Naive thymus-derived CD4-positive, alpha-beta T cell (primary cell): ENCODE measurements at regions not wholly inside any gene's neighbourhood (a gene's known extent, or its start where the extent isn't known, plus 50 kb on each side); places are given as distances from the start of the nearest gene placed in this dataset.

Experiments used
- ATAC-seq: fragments of 150-1000 bp; cut with Tn5 transposase; 2 replicates; pipeline ENCODE4 v1.10.0; 2021; ENCODE audit warnings: mild to moderate bottlenecking, moderate library complexity
- CTCF ChIA-PET: fragments of 350-600 bp; sonication (Branson Sonifier 250); formaldehyde crosslinking; loops from one replicate; lab custom pipeline; 2021; ENCODE audit warnings: antibody characterized with exemption; lab: Charles Lee
- POLR2A ChIA-PET: fragments of 350-600 bp; sonication (Branson Sonifier 250); formaldehyde crosslinking; loops from one replicate; lab custom pipeline; 2021; ENCODE audit warnings: antibody characterized with exemption, inconsistent platforms; lab: Charles Lee
- DNase-seq, 9 donors: peaks; one replicate each; pipeline versions ENCODE4 v3.0.0 to v3.0.0-alpha.2; 2020 to 2022; ENCODE audit warnings: mixed read lengths in 1 of 9
- H3K27ac ChIP-seq: one replicate; pipeline ENCODE4 v1.7.0; 2013; ENCODE audit warnings: mild to moderate bottlenecking, low read depth, low read length, moderate library complexity
- H3K27me3 ChIP-seq, 2 donors: one replicate each; pipeline ENCODE4 v1.7.0; 2013; ENCODE audit warnings: low read length in 2 of 2, mild to moderate bottlenecking in 2 of 2, moderate library complexity in 2 of 2; ENCODE audit not compliant: control insufficient read depth in 2 of 2, insufficient read depth in 2 of 2
- H3K36me3 ChIP-seq, 3 experiments: 1 replicate in 2 of 3; 2 replicates in 1 of 3; pipeline ENCODE4 v1.7.0; 2013; ENCODE audit warnings: low read length in 3 of 3, mild to moderate bottlenecking in 3 of 3, moderate library complexity in 1 of 3; ENCODE audit not compliant: insufficient read depth in 3 of 3, control insufficient read depth in 2 of 3
- H3K4me1 ChIP-seq, 2 donors: one replicate each; pipeline ENCODE4 v1.7.0; 2013; ENCODE audit warnings: low read length in 2 of 2, mild to moderate bottlenecking in 2 of 2, moderate library complexity in 1 of 2; ENCODE audit not compliant: control insufficient read depth in 2 of 2, insufficient read depth in 2 of 2
- H3K4me3 ChIP-seq: 2 replicates; pipeline ENCODE4 v1.7.0; 2013; ENCODE audit warnings: mild to moderate bottlenecking, low read length
- H3K9me3 ChIP-seq, 3 experiments: 1 replicate in 2 of 3; 2 replicates in 1 of 3; pipeline ENCODE4 v1.7.0; 2013; ENCODE audit warnings: low read length in 3 of 3; ENCODE audit not compliant: control insufficient read depth in 2 of 3
- H3K27ac Mint-ChIP-seq, 9 donors: one replicate each; pipeline ENCODE4 v1.8.0; 2020 to 2022; ENCODE audit warnings: mixed read lengths in 9 of 9, mild to moderate bottlenecking in 8 of 9, moderate library complexity in 5 of 9, inconsistent platforms in 2 of 9
- H3K27me3 Mint-ChIP-seq, 5 donors: one replicate each; pipeline ENCODE4 v1.8.0; 2021 to 2022; ENCODE audit warnings: mixed read lengths in 5 of 5, mild to moderate bottlenecking in 1 of 5
- H3K36me3 Mint-ChIP-seq, 5 donors: one replicate each; pipeline ENCODE4 v1.8.0; 2020 to 2022; ENCODE audit warnings: mixed read lengths in 5 of 5, mild to moderate bottlenecking in 3 of 5, inconsistent platforms in 1 of 5
- H3K4me1 Mint-ChIP-seq, 7 donors: one replicate each; pipeline ENCODE4 v1.8.0; 2020 to 2022; ENCODE audit warnings: mixed read lengths in 7 of 7, mild to moderate bottlenecking in 3 of 7, inconsistent platforms in 1 of 7
- H3K4me3 Mint-ChIP-seq, 10 donors: one replicate each; pipeline ENCODE4 v1.8.0; 2020 to 2022; ENCODE audit warnings: mild to moderate bottlenecking in 10 of 10, mixed read lengths in 10 of 10, moderate library complexity in 6 of 10, inconsistent platforms in 2 of 10
- H3K9me3 Mint-ChIP-seq, 11 donors: one replicate each; pipeline ENCODE4 v1.8.0; 2020 to 2022; ENCODE audit warnings: mixed read lengths in 11 of 11, mild to moderate bottlenecking in 4 of 11, inconsistent platforms in 1 of 11, moderate library complexity in 1 of 11
- intact Hi-C, 2 donors: fragments of 100-400 bp; cut with micrococcal nuclease; formaldehyde crosslinking; loops; one replicate each; pipeline ENCODE4 v1.15.1; 2023

DNA sequence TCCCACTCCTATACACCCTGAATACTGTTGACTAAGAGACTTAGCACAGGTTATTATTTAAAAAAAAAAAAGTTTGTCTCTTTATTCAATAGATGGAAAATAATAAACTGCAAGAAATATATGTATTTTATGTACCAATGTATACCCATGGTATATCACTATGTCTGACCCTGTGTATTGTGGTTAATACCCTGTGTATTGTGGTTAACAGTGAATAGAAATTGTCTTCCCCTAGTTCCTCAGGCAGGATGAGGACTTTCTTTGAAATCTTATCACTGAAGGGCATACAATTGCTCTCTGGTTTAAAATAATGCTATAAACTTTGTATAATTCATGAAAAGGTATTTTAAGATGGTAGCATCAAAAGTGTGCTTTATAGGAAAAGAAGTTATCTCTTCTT is 80.0 kb upstream of the TMEM106B start:
- H3K9me3 ChIP-seq, result no peaks in the 10 kb centered on the region
- Mint-ChIP-seq H3K27ac (peak overlapping the region in 1 of 9 donors; percentile 20), H3K4me3 (no peak overlapping the region), H3K4me1 (peaks cover 9 to 20% (median 15%) of the 10 kb centered on the region in 7 donors), H3K36me3 (peaks cover 0 to 4% (median 0%) of the 10 kb centered on the region in 5 donors), H3K9me3 (peaks cover 0 to 12% (median 2%) of the 10 kb centered on the region in 11 donors), H3K27me3 (peaks cover 0 to 5% (median 0%) of the 10 kb centered on the region in 5 donors)
- peaks cover 0 to 6% of the 10 kb centered on the region in 2 donors for H3K4me1 ChIP-seq
- ATAC-seq (no peak), DNase-seq (no peak)
- ChIA-PET POLR2A (no interaction called here), CTCF (no interaction called here)
- no peak overlapping the region for H3K27ac ChIP-seq
- no peak overlapping the region for H3K4me3 ChIP-seq
- H3K36me3 ChIP-seq, result no peaks in the 10 kb centered on the region
- intact Hi-C loops, result no loop called here
- H3K27me3 ChIP-seq, result no peaks in the 10 kb centered on the region

DNA sequence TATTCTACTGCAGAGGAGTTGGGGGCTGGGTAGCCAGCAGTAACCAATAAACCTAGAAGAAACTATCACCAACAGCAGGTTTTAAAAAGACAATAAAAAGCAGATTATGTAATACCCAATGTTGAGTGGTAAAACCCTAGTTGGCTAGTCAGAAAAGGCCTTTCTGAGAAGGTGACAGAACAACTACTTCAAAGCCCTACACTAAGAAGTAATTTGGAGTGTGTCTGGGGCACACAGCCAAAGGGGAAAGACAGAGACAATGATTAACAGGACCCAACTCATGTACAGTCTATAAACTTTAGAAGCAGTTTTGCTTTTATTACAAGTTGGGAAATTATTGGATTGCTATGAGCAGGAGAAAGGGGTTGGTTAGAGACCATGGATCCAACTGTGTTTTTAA is 77.2 kb upstream of the TMEM106B start:
- Histone ChIP-seq H3K4me1 (peaks cover 0 to 6% of the 10 kb centered on the region in 2 donors), H3K27me3 (no peaks in the 10 kb centered on the region), H3K27ac (no peak overlapping the region), H3K9me3 (no peaks in the 10 kb centered on the region), H3K4me3 (no peak overlapping the region), H3K36me3 (no peaks in the 10 kb centered on the region)
- Mint-ChIP-seq H3K9me3 (peaks cover 0 to 12% (median 2%) of the 10 kb centered on the region in 11 donors), H3K36me3 (peaks cover 0 to 4% (median 0%) of the 10 kb centered on the region in 5 donors), H3K4me1 (peaks cover 7 to 22% (median 15%) of the 10 kb centered on the region in 7 donors), H3K27me3 (peaks cover 0 to 8% (median 0%) of the 10 kb centered on the region in 5 donors), H3K27ac (peak overlapping the region in 1 of 9 donors; percentile 41), H3K4me3 (no peak overlapping the region)
- ChIA-PET CTCF (no interaction called here), POLR2A (no interaction called here)
- intact Hi-C loops, result no loop called here
- no peak for DNase-seq
- ATAC-seq, result no peak

DNA sequence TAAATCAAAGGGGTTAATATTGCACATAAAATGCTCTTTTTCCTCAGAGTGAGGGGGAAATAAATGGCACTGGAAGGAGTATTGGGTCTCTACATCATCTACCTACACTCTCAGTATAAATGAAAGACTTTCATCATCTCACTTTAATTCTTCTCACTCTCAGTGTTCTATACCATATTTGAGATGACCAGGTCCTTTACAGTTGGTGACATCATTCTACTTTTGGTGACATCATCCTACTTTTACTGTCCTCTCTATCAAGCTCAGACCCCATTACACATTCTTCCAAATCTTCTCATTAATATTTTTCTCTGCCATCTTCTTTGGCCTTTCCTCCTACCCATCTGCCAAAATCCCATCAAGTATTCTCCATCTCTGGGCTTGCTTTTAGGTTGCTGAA is 74.6 kb upstream of the TMEM106B start:
- Mint-ChIP-seq H3K9me3 (peaks cover 0 to 12% (median 2%) of the 10 kb centered on the region in 11 donors), H3K27ac (no peak overlapping the region), H3K36me3 (peaks cover 0 to 4% (median 0%) of the 10 kb centered on the region in 5 donors), H3K4me3 (no peak overlapping the region), H3K27me3 (peaks cover 0 to 8% (median 0%) of the 10 kb centered on the region in 5 donors), H3K4me1 (peaks cover 0 to 13% (median 6%) of the 10 kb centered on the region in 7 donors)
- Histone ChIP-seq H3K27me3 (no peaks in the 10 kb centered on the region), H3K36me3 (no peaks in the 10 kb centered on the region), H3K4me3 (no peak overlapping the region), H3K9me3 (no peaks in the 10 kb centered on the region), H3K27ac (no peak overlapping the region), H3K4me1 (no peaks in the 10 kb centered on the region)
- ATAC-seq (no peak), DNase-seq (no peak)
- intact Hi-C loops, result no loop called here
- POLR2A ChIA-PET, result interaction anchor here (1.5 kb wide), 1 partner anchor 23 kb away, joined by 4 read pairs; no protein-coding TSS in a partner anchor
- CTCF ChIA-PET, result interaction anchor here (0.7 kb wide), 1 partner anchor 24 kb away, joined by 3 read pairs; no protein-coding TSS in a partner anchor

DNA sequence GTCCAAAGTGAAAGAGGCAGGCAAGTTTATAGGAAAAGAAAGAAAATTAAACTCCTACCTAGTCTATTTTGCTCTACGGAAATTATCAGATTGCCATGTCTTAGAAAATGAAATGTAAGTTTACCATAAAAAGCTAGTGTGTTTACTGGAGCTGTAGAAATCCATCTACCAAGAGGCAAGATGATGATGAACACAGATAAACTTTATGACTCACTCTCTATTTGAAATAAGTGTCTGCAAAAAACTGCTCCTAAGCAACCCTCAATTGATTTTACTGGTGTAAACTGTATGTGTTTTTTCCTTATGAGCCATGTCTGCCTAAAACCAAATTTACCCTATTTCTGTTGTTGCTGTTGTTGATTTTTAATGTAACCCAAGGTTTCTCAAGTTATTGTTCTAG is 73.8 kb upstream of the TMEM106B start:
- CTCF ChIA-PET, result interaction anchor here (0.7 kb wide), 1 partner anchor 24 kb away, joined by 3 read pairs; no protein-coding TSS in a partner anchor
- POLR2A ChIA-PET, result no interaction called here

DNA sequence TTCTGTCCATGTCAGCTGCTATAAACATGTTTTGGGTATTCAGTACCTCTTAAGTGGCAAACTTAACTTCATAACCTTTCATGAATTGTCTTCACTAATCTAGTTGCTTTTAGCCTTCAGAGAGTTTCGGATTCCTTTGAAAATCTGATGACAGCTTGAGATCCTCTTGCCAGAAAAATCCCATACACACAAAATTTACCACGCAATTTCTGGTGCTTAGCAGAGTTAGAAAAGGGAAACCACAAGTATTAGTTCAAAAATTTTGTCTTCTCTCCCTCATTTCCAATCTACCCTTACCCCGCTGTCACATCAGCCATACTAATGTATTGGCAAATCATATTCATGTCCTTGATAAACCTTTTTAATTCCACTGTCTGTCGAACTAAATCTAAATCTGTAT is 72.7 kb upstream of the TMEM106B start:
- CTCF ChIA-PET, result no interaction called here
- no peaks in the 10 kb centered on the region for H3K4me1 ChIP-seq

More for the DNA sequence above, 73.8 kb upstream of the TMEM106B start:
- intact Hi-C loops, result no loop called here
- no peak overlapping the region for H3K4me3 ChIP-seq
- no peaks in the 10 kb centered on the region for H3K27me3 ChIP-seq
- no peak overlapping the region for H3K27ac ChIP-seq
- no peaks in the 10 kb centered on the region for H3K9me3 ChIP-seq
- H3K4me1 ChIP-seq, result no peaks in the 10 kb centered on the region
- H3K36me3 Mint-ChIP-seq, result peaks cover 0 to under 1% (median 0%) of the 10 kb centered on the region in 5 donors
- no peak overlapping the region for H3K27ac Mint-ChIP-seq
- H3K36me3 ChIP-seq, result no peaks in the 10 kb centered on the region
- no peak overlapping the region for H3K4me3 Mint-ChIP-seq
- peaks cover 0 to 12% (median 6%) of the 10 kb centered on the region in 7 donors for H3K4me1 Mint-ChIP-seq
- DNase-seq (no peak), ATAC-seq (no peak)
- H3K9me3 Mint-ChIP-seq, result peaks cover 0 to 12% (median 1%) of the 10 kb centered on the region in 11 donors
- peaks cover 0 to 8% (median 0%) of the 10 kb centered on the region in 5 donors for H3K27me3 Mint-ChIP-seq

DNA sequence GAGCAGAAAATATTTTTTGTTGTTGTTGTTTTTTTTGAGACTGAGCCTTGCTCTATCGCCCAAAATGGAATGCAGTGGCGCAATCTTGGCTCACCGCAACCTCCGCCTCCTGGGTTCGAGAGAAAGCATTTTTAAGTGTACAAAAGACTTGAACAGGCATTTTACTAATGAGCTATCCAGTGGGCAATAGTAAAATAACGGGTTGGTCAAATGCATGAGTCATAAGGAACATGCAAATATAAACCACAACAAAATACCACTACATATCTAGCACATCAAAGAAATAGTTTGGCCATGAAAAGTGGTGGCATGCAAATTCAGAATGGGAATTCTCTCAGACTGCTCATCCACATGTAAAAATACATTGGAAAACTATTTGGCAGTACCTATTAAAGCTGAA is 71.7 kb upstream of the TMEM106B start:
- DNase-seq (no peak), ATAC-seq (no peak)
- Mint-ChIP-seq H3K4me3 (no peak overlapping the region), H3K27ac (no peak overlapping the region), H3K36me3 (no peaks in the 10 kb centered on the region), H3K4me1 (peaks cover 0 to 12% (median 6%) of the 10 kb centered on the region in 7 donors), H3K27me3 (peaks cover 0 to 8% (median 0%) of the 10 kb centered on the region in 5 donors), H3K9me3 (peaks cover 0 to 8% (median 3%) of the 10 kb centered on the region in 11 donors)
- H3K4me3 ChIP-seq, result no peak overlapping the region
- POLR2A ChIA-PET, result no interaction called here
- H3K36me3 ChIP-seq, result no peaks in the 10 kb centered on the region
- intact Hi-C loops, result no loop called here
- H3K27me3 ChIP-seq, result no peaks in the 10 kb centered on the region
- CTCF ChIA-PET, result no interaction called here
- H3K4me1 ChIP-seq, result no peaks in the 10 kb centered on the region
- no peak overlapping the region for H3K27ac ChIP-seq
- H3K9me3 ChIP-seq, result no peaks in the 10 kb centered on the region

More for the DNA sequence above, 72.7 kb upstream of the TMEM106B start:
- Mint-ChIP-seq H3K4me3 (no peak overlapping the region), H3K27ac (no peak overlapping the region), H3K9me3 (peaks cover 0 to 12% (median 1%) of the 10 kb centered on the region in 11 donors), H3K36me3 (no peaks in the 10 kb centered on the region), H3K27me3 (peaks cover 0 to 8% (median 0%) of the 10 kb centered on the region in 5 donors), H3K4me1 (peaks cover 0 to 12% (median 6%) of the 10 kb centered on the region in 7 donors)
- no peak overlapping the region for H3K27ac ChIP-seq
- no peak overlapping the region for H3K4me3 ChIP-seq
- H3K9me3 ChIP-seq, result no peaks in the 10 kb centered on the region
- DNase-seq (no peak), ATAC-seq (no peak)
- intact Hi-C loops, result no loop called here
- POLR2A ChIA-PET, result no interaction called here
- H3K27me3 ChIP-seq, result no peaks in the 10 kb centered on the region
- no peaks in the 10 kb centered on the region for H3K36me3 ChIP-seq

DNA sequence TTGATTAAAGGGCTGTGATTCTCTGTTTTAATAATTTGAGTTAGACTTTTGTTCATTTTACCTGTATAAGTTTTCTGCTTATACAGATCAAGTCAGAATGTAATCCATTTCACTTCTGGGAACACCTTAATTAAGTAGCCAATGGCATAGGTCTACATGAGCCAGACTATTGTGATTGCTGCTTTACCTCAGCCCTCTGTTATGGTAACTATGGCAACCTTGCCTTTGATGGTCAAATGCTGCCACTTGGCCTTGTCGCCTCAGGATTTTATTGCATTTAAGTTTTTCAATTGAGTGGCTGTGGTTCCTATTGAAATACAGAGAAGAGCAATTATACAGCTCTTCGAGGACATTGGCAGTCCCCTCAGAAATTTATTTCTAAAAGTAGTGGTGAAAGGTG is 64.3 kb upstream of the TMEM106B start:
- ATAC-seq (no peak), DNase-seq (peak in 2 of 9 donors; percentile 7 to 18)
- intact Hi-C loops, result no loop called here
- peaks cover 0 to 4% (median 0%) of the 10 kb centered on the region in 5 donors for H3K27me3 Mint-ChIP-seq
- CTCF ChIA-PET, result interaction anchor here (0.9 kb wide), 1 partner anchor 32 kb away, joined by 3 read pairs; no protein-coding TSS in a partner anchor
- H3K27ac ChIP-seq, result no peak overlapping the region
- H3K4me3 ChIP-seq, result no peak overlapping the region
- H3K36me3 Mint-ChIP-seq, result no peaks in the 10 kb centered on the region
- no peak overlapping the region for H3K4me3 Mint-ChIP-seq
- H3K27ac Mint-ChIP-seq, result no peak overlapping the region
- H3K4me1 Mint-ChIP-seq, result peaks cover 0 to 6% (median 0%) of the 10 kb centered on the region in 7 donors
- POLR2A ChIA-PET, result no interaction called here
- peaks cover 0 to 8% (median 2%) of the 10 kb centered on the region in 11 donors for H3K9me3 Mint-ChIP-seq
- H3K4me1 ChIP-seq, result no peaks in the 10 kb centered on the region
- no peaks in the 10 kb centered on the region for H3K27me3 ChIP-seq
- no peaks in the 10 kb centered on the region for H3K9me3 ChIP-seq
- H3K36me3 ChIP-seq, result no peaks in the 10 kb centered on the region
